Tibial nerve (tissue), 4 donors: ENCODE measurements at regions not wholly inside any gene's neighbourhood (a gene's known extent, or its start where the extent isn't known, plus 50 kb on each side); places are given as distances from the start of the nearest gene placed in this dataset.

Source experiments
- DNase-seq, 2 donors: peaks; one replicate each; pipeline ENCODE4 v3.0.0-alpha.2; 2019; ENCODE audit warnings: low spot score in 2 of 2
- H3K27ac ChIP-seq, 4 donors: fragments of 200-600 bp; sonication (generic) in 3 of 4; one replicate each; pipeline ENCODE4 v1.5.1; 2017 to 2019; ENCODE audit warnings: mild to moderate bottlenecking in 1 of 4
- H3K27me3 ChIP-seq, 2 donors: fragments of 200-600 bp; sonication (generic) in 1 of 2; one replicate each; pipeline versions ENCODE4 v1.5.1 to v1.6.0; 2017 to 2019
- H3K36me3 ChIP-seq, 3 donors: fragments of 200-600 bp; sonication (generic); one replicate each; pipeline ENCODE4 v1.5.1; 2018 to 2019
- H3K4me1 ChIP-seq, 4 donors: fragments of 200-600 bp; sonication (generic) in 3 of 4; one replicate each; pipeline ENCODE4 v1.5.1; 2017 to 2019
- H3K4me3 ChIP-seq, 4 donors: fragments of 200-600 bp; sonication (generic) in 3 of 4; one replicate each; pipeline ENCODE4 v1.5.1; 2017 to 2019; ENCODE audit warnings: mild to moderate bottlenecking in 1 of 4, moderate library complexity in 1 of 4
- H3K9me3 ChIP-seq, 4 donors: fragments of 200-600 bp; sonication (generic) in 3 of 4; one replicate each; pipeline ENCODE4 v1.5.1; 2017 to 2019
- CTCF ChIP-seq, 5 experiments: fragments of 200-600 bp in 3 of 5; fragments of 450-650 bp in 2 of 5; sonication (generic) in 3 of 5; IDR thresholded peaks; one replicate each; pipeline ENCODE4 v1.5.1; 2016 to 2019; ENCODE audit warnings: antibody characterized with exemption in 5 of 5, mild to moderate bottlenecking in 3 of 5, moderate library complexity in 2 of 5
- EP300 ChIP-seq, 2 donors: sonication (generic); formaldehyde crosslinking; IDR thresholded peaks; one replicate each; pipeline ENCODE4 v1.6.1; 2017; ENCODE audit warnings: antibody characterized with exemption in 2 of 2, mild to moderate bottlenecking in 1 of 2
- POLR2A ChIP-seq, 2 donors: fragments of 450-650 bp; IDR thresholded peaks; one replicate each; pipeline ENCODE4 v1.6.1; 2017; ENCODE audit warnings: antibody characterized with exemption in 2 of 2, mild to moderate bottlenecking in 2 of 2, moderate library complexity in 2 of 2
- WGBS, 2 donors: methylation state at CpG; one replicate each; pipeline ENCODE4 v1.1.5; 2018; 5-methylcytosine and 5-hydroxymethylcytosine counted together

GRCh38 chr2:59093571-59093970 is 852.4 kb upstream of the FANCL start:
- Histone ChIP-seq H3K4me1 (no peaks in the 10 kb centered on the region), H3K36me3 (no peaks in the 10 kb centered on the region), H3K4me3 (no peak overlapping the region), H3K27me3 (no peaks in the 10 kb centered on the region), H3K9me3 (peaks cover 0 to 23% (median 0%) of the 10 kb centered on the region in 4 donors), H3K27ac (no peak overlapping the region)
- DNase-seq = no peak
- TF ChIP-seq EP300 (IDR thresholded peaks at IDR 0.05) (no peak), CTCF (IDR thresholded peaks at IDR 0.05) (no peak), POLR2A (IDR thresholded peaks at IDR 0.05) (no peak)
- WGBS, 2 donors = 84 to 88% methylated on average over 4 of the region's 4 CpGs

- Histone ChIP-seq H3K9me3 (no peaks in the 10 kb centered on the region), H3K4me1 (no peaks in the 10 kb centered on the region), H3K27ac (no peak overlapping the region), H3K4me3 (no peak overlapping the region), H3K27me3 (no peaks in the 10 kb centered on the region), H3K36me3 (no peaks in the 10 kb centered on the region)
- TF ChIP-seq CTCF (IDR thresholded peaks at IDR 0.05) = no peak
- WGBS, 2 donors = 75 to 76% methylated on average over 6 of the region's 6 CpGs
- DNase-seq = no peak
Measured at GRCh38 chr2:59084326-59084725, 843.2 kb upstream of the FANCL start.

- no peak for DNase-seq
Measured at GRCh38 chr2:59083075-59083828, 842.1 kb upstream of the FANCL start.

GRCh38 chr2:59082657-59083056 is 841.5 kb upstream of the FANCL start:
- no peak overlapping the region for H3K4me3 ChIP-seq
- 65 to 69% methylated on average over 5 of the region's 5 CpGs for WGBS, 2 donors
- H3K27me3 ChIP-seq = no peaks in the 10 kb centered on the region
- no peaks in the 10 kb centered on the region for H3K9me3 ChIP-seq
- DNase-seq = no peak
- TF ChIP-seq EP300 (IDR thresholded peaks at IDR 0.05) (no peak), CTCF (IDR thresholded peaks at IDR 0.05) (no peak), POLR2A (IDR thresholded peaks at IDR 0.05) (no peak)
- H3K27ac ChIP-seq = no peak overlapping the region
- no peaks in the 10 kb centered on the region for H3K36me3 ChIP-seq
- H3K4me1 ChIP-seq = no peaks in the 10 kb centered on the region

More at GRCh38 chr2:59083075-59083828, 842.1 kb upstream of the FANCL start:
- H3K27me3 ChIP-seq = no peaks in the 10 kb centered on the region
- no peaks in the 10 kb centered on the region for H3K4me1 ChIP-seq
- WGBS, 2 donors = 77% methylated on average over 5 of the region's 5 CpGs
- no peaks in the 10 kb centered on the region for H3K36me3 ChIP-seq
- no peaks in the 10 kb centered on the region for H3K9me3 ChIP-seq
- no peak overlapping the region for H3K27ac ChIP-seq
- TF ChIP-seq CTCF (IDR thresholded peaks at IDR 0.05) (no peak), EP300 (IDR thresholded peaks at IDR 0.05) (no peak), POLR2A (IDR thresholded peaks at IDR 0.05) (no peak)
- H3K4me3 ChIP-seq = no peak overlapping the region

GRCh38 chr2:59080451-59081181 is 839.5 kb upstream of the FANCL start:
- Histone ChIP-seq H3K27me3 (no peaks in the 10 kb centered on the region), H3K9me3 (no peaks in the 10 kb centered on the region), H3K4me1 (no peaks in the 10 kb centered on the region), H3K36me3 (no peaks in the 10 kb centered on the region), H3K4me3 (no peak overlapping the region), H3K27ac (no peak overlapping the region)
- WGBS, 2 donors = 62 to 69% methylated on average over 4 of the region's 4 CpGs
- TF ChIP-seq POLR2A (IDR thresholded peaks at IDR 0.05) (no peak), EP300 (IDR thresholded peaks at IDR 0.05) (no peak), CTCF (IDR thresholded peaks at IDR 0.05) (no peak)
- DNase-seq = no peak
